NAMALWA (cell line): ENCODE measurements at regions not wholly inside any gene's neighbourhood (a gene's known extent, or its start where the extent isn't known, plus 50 kb on each side); places are given as distances from the start of the nearest gene placed in this dataset.

ENCODE experiments used
- DNase-seq: peaks from one replicate; pipeline ENCODE4 v3.0.0-alpha.2; 2015; ENCODE audit warnings: low spot score

DNA sequence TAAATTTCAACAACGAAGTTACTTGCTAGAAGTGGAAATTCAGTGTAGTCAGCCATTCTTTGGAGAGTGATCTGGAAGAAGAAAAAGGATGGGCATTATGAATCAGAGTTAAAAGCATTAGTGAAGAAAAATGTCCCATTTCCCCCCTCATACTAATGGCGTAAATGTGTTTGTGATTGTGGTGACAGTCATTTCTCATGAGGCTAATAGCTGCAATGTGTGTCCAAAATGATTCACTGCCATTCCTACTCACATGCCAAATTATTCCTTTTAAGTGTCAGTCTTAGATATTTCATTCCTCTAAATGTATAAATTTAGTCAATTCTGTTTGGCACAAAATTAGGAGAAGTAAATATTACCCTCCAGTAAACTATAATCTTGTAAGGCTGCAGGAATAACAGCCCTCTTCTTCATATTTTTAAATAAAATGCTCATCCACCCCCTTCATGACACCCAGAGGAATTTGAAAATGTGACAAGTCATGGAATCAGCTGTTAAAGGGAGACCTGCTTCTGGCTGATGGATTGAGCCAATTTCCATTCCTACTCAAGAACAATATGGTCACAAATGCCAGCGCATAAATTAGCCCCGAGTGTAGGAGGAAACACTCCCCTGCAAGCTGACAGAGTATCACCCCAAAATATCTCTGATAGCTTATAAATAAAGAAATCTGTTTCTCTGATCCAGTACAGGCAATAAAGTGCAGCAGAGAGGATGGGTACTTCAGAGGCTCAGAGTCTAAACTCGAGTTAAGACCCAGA lies 912.3 kb upstream of the SEL1L start:
- DNase-seq = no peak

DNA sequence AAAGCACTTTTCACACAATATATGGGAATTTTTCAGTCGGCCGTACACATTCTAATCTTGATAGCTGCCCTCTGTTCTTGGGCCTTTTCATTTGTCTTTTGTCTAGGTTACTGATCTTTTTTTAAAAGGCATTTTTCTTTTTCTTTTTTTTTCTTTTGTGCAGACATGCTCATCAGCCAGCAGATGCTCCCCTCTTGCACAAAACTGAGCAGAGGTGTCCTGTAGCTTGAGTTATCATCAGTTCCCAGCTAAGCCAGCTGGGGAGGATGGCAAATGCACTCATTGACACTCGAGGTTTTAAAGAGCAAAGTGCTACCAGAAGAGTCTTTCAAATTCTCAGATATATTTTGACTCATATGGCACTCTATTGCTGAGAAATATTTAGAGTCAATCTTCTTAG lies 913.9 kb upstream of the SEL1L start:
- peak; percentile 10 for DNase-seq

DNA sequence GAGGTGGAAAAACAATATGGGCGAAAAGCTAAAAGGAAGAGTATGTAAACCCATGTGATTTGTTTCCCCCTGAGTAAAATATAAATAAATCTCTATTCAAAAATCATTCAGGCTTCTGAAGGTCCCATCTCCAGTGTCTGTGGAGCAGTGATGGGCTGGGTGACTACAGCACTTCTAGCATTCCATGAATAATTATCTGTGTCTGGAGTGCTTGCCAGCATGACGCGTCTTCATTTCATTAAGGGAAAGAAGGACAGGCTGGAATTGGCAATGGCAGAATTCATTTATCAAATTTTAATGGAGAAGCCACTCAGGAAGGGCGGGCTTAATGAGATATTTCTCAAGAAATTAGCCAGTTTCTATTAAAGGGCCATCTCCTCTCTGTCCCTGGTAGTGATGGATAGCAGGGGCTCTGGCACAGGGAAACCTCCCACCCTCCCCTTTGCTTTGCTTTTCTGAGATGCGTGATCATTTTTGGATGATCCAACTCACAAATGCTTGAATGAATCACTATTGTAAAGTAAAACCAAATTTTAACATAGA lies 916.3 kb upstream of the SEL1L start:
- no peak for DNase-seq

DNA sequence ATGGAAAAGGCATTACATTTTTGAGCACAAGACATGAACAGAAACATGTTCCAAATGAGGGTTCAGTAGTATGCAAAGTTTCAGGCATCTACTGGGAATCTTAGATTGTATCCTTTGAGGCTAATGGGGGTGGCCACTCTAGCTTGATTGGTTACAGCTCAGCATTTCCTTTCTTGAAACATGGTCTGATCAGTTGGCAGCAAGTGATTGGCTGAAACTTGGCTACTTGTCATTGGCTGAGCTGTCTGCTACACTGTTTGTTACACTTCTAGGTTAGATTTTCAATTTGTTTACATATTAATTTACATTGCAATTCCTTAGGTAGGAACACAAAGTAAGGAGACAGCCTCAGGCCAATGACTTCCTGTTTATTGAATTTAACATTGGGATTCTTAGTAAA lies 918.0 kb upstream of the SEL1L start:
- DNase-seq = no peak

DNA sequence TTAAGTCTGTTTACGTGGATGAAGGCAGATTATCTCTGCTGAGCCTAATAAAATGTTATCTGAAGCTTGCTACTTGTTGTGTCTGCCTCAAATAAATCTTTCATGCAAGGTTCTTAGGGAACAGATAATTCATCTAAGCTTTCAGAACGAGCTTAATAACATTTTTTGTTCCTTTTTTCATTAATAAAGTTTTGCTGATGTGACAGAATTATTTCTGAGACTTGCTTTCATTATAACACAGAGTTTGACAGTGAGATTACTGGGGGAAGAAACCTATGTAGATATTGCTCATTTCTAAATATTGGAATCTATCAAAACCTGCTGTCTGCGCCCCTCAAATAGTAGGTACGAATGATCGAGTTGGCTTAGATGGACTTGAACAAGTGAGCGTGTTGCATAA lies 948.7 kb upstream of the SEL1L start:
- DNase-seq = no peak

DNA sequence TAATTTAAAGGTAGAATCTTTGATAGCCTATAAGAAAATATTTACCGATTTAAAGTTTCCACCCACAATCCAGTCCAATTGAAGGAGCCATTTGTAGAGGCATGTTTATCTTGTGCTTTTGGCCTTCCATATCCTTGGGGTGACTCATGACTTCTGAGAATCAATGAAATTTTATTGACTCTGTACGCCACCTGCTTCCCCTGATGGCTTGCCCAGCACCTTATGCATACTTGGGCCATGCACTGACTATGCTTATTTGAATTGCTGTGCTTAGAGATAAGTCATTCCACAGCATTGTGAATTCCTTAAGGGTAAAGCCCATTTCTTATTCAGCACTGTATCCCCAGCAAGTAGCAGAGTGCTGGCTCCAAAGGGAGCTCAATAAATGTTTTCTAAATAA lies 954.8 kb upstream of the SEL1L start:
- DNase-seq = no peak

GRCh38 chr14:82490397-82490796 lies 956.7 kb upstream of the SEL1L start:
- DNase-seq = peak; percentile 6

GRCh38 chr14:82492157-82492556 lies 958.5 kb upstream of the SEL1L start:
- DNase-seq = no peak

- DNase-seq = no peak
Measured at GRCh38 chr14:82500222-82500621, 966.6 kb upstream of the SEL1L start.

GRCh38 chr14:82501554-82501953 lies 967.9 kb upstream of the SEL1L start:
- DNase-seq = no peak

- DNase-seq = no peak
Measured at GRCh38 chr14:82502043-82502442, 968.4 kb upstream of the SEL1L start.

DNA sequence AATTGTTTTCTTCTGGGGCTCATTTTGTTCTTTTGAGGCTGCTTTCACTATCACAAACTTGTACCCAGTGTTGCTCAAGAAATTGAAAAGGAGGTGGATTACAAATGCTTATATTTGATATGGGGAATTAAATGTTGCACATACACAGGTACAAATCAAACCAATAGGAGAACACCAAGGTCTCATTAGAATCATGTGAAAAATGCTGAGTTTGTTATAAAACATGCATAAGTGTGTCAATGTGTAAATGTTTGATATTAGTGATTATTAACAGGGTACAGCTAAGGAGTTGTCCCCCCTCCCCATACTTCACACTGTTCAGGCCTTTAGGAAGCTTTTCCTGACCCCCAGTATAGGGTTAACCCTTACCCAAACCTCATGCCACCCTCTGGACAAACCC lies 971.2 kb upstream of the SEL1L start:
- DNase-seq = no peak

GRCh38 chr14:82510007-82510406 lies 976.4 kb upstream of the SEL1L start:
- no peak for DNase-seq

DNA sequence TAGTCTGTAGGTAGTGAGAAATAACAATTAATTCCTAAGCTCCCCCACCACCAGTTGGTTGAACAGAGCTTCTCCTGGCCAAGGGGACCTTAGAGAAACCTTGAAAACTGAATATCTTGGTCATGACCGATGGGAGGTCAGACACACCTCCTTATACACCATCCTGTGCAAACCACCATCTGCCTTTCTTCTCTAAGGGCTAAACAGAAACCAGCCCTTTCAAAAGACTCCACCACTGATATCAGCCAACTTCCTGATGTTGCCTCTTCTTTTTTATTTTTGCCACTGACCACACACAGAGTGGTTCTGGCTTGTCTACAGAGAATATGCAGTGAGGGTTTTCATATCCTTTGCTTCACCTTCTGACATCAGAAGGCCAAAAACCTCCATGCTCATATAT lies 977.7 kb upstream of the SEL1L start:
- DNase-seq = peak; percentile 9

DNA sequence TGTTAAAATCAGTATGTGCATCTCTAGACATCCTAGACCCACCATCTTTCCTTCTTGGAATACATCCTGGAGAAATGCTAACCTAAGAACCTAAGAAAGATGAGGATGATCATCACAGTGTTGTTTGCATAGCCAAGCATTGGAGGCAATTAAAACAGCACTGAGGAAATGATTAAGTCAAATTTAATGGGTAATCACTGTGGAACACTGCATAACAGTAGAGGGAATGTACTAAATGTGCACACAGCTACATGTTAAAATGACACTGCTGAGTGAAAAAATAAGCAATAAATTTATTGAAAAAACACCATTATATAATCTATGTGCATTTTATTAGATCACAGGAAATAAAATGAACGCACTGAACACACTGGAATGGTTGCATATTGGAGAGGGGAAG lies 987.1 kb upstream of the SEL1L start:
- no peak for DNase-seq

DNA sequence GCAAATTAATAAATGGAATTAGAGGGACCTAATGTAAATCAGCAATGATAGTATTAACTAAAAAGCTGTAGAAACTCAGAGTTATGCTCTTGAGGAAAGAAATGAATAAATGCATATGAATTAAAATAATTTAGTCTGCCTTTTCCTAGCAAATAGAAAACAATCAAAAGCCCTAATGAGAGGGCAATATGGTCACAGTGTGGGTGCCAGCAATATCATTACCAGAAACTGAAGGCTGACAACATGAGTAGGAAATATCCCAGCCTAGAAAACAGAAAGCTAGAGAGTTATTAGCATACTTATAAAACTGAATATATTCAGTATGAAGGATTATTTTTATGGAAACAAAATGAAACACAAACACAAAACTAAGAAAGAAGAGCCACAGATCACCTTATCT lies 987.5 kb upstream of the SEL1L start:
- no peak for DNase-seq

GRCh38 chr14:82528016-82528415 lies 994.4 kb upstream of the SEL1L start:
- no peak for DNase-seq

DNA sequence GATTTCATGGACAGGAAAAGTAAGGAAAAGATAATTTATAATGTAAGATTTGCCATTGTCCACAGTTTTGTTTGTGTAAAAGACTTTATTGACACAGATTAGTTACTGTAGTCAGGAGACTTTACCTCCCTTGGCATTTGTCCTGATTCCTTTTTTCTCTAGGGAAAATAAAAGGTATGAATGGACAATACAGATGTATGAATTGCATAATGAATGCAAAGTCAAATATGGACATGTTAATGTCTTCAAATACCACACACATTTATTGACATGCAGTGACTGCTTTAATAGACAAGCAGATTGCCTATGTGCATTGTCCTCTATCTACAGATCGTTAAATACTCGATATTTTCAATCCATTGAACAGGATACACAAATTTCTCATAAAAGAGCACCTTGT lies 999.7 kb upstream of the SEL1L start:
- no peak for DNase-seq

GRCh38 chr14:82536566-82536965 lies 1002.9 kb upstream of the SEL1L start:
- no peak for DNase-seq

GRCh38 chr14:82537831-82538230 lies 1004.2 kb upstream of the SEL1L start:
- DNase-seq = no peak

GRCh38 chr14:82546401-82546800 lies 1012.7 kb upstream of the SEL1L start:
- no peak for DNase-seq

GRCh38 chr14:82549306-82549990 lies 1015.8 kb upstream of the SEL1L start:
- DNase-seq = no peak

GRCh38 chr14:82562881-82563280 lies 1029.2 kb upstream of the SEL1L start:
- DNase-seq = no peak

DNA sequence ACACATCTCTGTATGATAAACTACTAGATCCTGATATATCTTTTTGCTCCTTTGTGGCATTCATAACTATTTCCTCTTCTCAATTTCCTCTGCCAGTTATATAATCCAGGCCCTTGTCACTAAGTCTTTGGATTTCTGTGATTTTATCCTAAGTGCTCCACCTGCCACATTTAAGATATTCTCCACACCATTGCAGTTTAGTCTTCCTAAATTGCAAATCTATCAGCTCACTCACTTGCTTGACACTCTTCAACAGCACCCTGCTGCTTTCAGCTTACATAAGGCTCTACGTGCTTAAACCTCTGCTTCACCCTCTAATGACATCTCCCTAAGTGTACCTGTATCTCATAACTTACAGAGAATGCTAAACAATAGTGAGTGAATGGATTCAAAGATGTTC lies 1032.2 kb upstream of the SEL1L start:
- DNase-seq = no peak
